GM10266 (cell line): ENCODE measurements at regions not wholly inside any gene's neighbourhood (a gene's known extent, or its start where the extent isn't known, plus 50 kb on each side); places are given as distances from the start of the nearest gene placed in this dataset.

Source experiments
- DNase-seq: peaks from one replicate; pipeline ENCODE4 v3.0.0; 2012; ENCODE audit errors: extremely low spot score
- CTCF ChIP-seq: IDR thresholded peaks from 2 replicates; pipeline ENCODE4 v1.5.1; 2012; ENCODE audit warnings: mild to moderate bottlenecking, low read depth; ENCODE audit not compliant: control insufficient read depth, insufficient read depth; ENCODE audit errors: missing control alignments

DNA sequence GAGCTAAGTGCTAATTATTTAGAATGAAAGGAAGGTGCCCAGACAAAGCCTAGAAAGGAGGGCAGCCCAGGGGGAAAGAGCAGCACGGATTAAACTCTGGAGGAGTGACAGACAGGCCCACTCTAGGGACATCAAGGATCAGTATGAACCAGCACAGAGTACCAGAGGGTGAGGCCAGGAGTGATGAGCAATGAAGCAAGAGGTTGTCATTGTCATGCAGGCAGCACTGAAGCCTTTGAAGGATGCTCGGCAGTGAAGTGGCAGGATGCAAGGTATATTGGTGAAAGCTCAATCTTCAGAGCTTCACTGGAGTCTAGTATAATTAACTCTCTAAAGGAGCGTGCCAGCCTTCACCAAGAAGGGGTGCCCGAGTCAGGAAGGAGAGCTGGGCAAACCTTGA, 112.0 kb upstream of the INHBA start:
- TF ChIP-seq CTCF = no peak
- no peak for DNase-seq

- no peak for DNase-seq
- no peak for TF ChIP-seq CTCF
Observed at GRCh38 chr7:41813286-41813685, 110.4 kb upstream of the INHBA start.

DNA sequence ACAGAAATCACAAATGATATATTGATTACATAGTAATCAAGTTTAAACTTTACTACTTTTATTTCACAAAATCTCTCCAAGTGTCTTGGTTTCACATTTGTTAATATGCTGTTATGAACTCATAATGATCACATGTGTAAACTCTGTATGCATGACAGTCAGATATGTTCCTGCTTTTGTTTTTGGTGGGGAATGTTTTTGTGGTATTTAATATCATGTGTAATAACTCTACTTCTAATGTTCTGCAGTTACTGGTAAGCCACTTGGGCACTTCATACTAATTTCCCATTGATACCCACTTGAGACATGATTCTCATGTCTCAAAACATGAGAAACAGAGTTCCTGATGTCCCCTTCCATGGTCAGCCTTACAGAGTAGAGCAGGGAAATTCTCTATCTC, 109.1 kb upstream of the INHBA start:
- TF ChIP-seq CTCF = no peak
- no peak for DNase-seq

- DNase-seq = peak; percentile 26
- no peak for TF ChIP-seq CTCF
Observed at GRCh38 chr7:41809940-41810576, 107.2 kb upstream of the INHBA start.

DNA sequence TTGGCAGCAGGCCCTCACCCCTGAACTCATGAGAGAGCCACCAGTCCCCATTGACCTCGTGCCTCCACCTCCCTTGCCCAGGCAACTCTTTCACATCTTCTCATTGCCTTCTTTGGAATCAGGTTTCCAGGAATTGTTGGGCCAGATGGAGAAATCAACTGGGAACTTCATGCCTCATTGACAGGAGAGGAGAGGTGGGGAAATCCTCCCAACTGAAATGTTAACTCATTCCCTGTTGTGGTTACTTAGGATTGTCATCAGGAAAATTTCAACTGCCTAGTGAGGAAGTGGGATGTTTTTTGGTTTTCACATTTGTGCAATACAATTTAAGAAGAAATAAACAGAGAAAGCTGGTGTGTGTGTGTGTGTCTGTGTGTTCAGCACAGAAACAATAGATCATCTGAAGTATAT, 106.6 kb upstream of the INHBA start:
- no peak for TF ChIP-seq CTCF

GRCh38 chr7:41809116-41809515, 106.2 kb upstream of the INHBA start:
- DNase-seq = no peak
- TF ChIP-seq CTCF = no peak

More for the DNA sequence above, 106.6 kb upstream of the INHBA start:
- no peak for DNase-seq

GRCh38 chr7:41808541-41808940, 105.7 kb upstream of the INHBA start:
- no peak for TF ChIP-seq CTCF
- no peak for DNase-seq
